ENCODE measurements at regions not wholly inside any gene's neighbourhood (a gene's known extent, or its start where the extent isn't known, plus 50 kb on each side); places are given as distances from the start of the nearest gene placed in this dataset.

DNA sequence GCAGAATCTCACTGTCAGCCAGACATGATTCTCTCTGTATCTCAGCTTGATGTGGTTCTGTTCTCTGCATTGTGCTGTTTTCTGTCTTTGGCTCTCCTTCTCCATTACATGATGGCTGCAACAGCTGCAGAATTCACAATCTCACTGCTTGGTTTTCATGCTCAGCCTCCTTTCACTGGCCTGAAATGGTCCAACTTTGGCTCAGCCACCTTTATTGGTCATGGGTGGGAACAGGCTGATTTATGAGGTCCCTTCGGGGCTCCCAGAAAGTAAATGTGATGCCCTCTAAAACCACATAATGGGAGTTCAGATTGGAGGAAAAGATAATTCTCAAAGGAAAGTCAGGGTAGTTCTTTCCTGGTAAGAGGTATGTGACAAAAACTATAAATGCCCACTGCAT, 597.0 kb downstream of the ETNK1 start:
- TF ChIP-seq, protein P1, sequence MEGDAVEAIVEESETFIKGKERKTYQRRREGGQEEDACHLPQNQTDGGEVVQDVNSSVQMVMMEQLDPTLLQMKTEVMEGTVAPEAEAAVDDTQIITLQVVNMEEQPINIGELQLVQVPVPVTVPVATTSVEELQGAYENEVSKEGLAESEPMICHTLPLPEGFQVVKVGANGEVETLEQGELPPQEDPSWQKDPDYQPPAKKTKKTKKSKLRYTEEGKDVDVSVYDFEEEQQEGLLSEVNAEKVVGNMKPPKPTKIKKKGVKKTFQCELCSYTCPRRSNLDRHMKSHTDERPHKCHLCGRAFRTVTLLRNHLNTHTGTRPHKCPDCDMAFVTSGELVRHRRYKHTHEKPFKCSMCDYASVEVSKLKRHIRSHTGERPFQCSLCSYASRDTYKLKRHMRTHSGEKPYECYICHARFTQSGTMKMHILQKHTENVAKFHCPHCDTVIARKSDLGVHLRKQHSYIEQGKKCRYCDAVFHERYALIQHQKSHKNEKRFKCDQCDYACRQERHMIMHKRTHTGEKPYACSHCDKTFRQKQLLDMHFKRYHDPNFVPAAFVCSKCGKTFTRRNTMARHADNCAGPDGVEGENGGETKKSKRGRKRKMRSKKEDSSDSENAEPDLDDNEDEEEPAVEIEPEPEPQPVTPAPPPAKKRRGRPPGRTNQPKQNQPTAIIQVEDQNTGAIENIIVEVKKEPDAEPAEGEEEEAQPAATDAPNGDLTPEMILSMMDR (IDR thresholded peaks at IDR 0.05; ENCODE audit: insufficient read depth, low read length, poor library complexity, severe bottlenecking) = no peak
- TF ChIP-seq EZH2phosphoT487 (conservative IDR thresholded peaks at IDR 0.05; ENCODE audit: low read length) = no peak
